ENCODE measurements at regions not wholly inside any gene's neighbourhood (a gene's known extent, or its start where the extent isn't known, plus 50 kb on each side); places are given as distances from the start of the nearest gene placed in this dataset.

GRCh38 chr5:68352166-68352565, 136.6 kb downstream of the PIK3R1 start:
- no peak for DNase-seq (ENCODE audit: low read depth, low spot score)

GRCh38 chr5:68353605-68354004, 138.0 kb downstream of the PIK3R1 start:
- DNase-seq (ENCODE audit: low read depth, low spot score) = no peak

GRCh38 chr5:68354315-68354714, 138.8 kb downstream of the PIK3R1 start:
- DNase-seq (ENCODE audit: low read depth, low spot score) = no peak

- DNase-seq (ENCODE audit: low read depth, low spot score) = no peak
Observed at GRCh38 chr5:68356216-68356615, 140.7 kb downstream of the PIK3R1 start.

- no peak for DNase-seq (ENCODE audit: low read depth, low spot score)
Observed at GRCh38 chr5:68356623-68357022, 141.1 kb downstream of the PIK3R1 start.

GRCh38 chr5:68359699-68360098, 144.1 kb downstream of the PIK3R1 start:
- no peak for DNase-seq (ENCODE audit: low read depth, low spot score)

GRCh38 chr5:68362331-68362730, 146.8 kb downstream of the PIK3R1 start:
- no peak for DNase-seq (ENCODE audit: low read depth, low spot score)

GRCh38 chr5:68365889-68366288, 150.3 kb downstream of the PIK3R1 start:
- no peak for DNase-seq (ENCODE audit: low read depth, low spot score)

GRCh38 chr5:68367287-68367686, 151.7 kb downstream of the PIK3R1 start:
- DNase-seq (ENCODE audit: low read depth, low spot score) = no peak

- DNase-seq (ENCODE audit: low read depth, low spot score) = no peak
Observed at GRCh38 chr5:68367717-68368116, 152.2 kb downstream of the PIK3R1 start.

GRCh38 chr5:68368311-68369022, 152.9 kb downstream of the PIK3R1 start:
- no peak for DNase-seq (ENCODE audit: low read depth, low spot score)

- peak; percentile 23 for DNase-seq (ENCODE audit: low read depth, low spot score)
Observed at GRCh38 chr5:68369023-68369359, 153.4 kb downstream of the PIK3R1 start.

GRCh38 chr5:68369457-68370125, 154.0 kb downstream of the PIK3R1 start:
- no peak for DNase-seq (ENCODE audit: low read depth, low spot score)

GRCh38 chr5:68370196-68370595, 154.6 kb downstream of the PIK3R1 start:
- DNase-seq (ENCODE audit: low read depth, low spot score) = no peak

- no peak for DNase-seq (ENCODE audit: low read depth, low spot score)
Observed at GRCh38 chr5:68371607-68372006, 156.1 kb downstream of the PIK3R1 start.

- DNase-seq (ENCODE audit: low read depth, low spot score) = no peak
Observed at GRCh38 chr5:68372161-68372560, 156.6 kb downstream of the PIK3R1 start.

GRCh38 chr5:68373050-68373449, 157.5 kb downstream of the PIK3R1 start:
- DNase-seq (ENCODE audit: low read depth, low spot score) = no peak

GRCh38 chr5:68374796-68375518, 159.4 kb downstream of the PIK3R1 start:
- DNase-seq (ENCODE audit: low read depth, low spot score) = no peak

- no peak for DNase-seq (ENCODE audit: low read depth, low spot score)
Observed at GRCh38 chr5:68375540-68375939, 160.0 kb downstream of the PIK3R1 start.

GRCh38 chr5:68376935-68377334, 161.4 kb downstream of the PIK3R1 start:
- no peak for DNase-seq (ENCODE audit: low read depth, low spot score)

GRCh38 chr5:68377733-68378132, 162.2 kb downstream of the PIK3R1 start:
- no peak for DNase-seq (ENCODE audit: low read depth, low spot score)

GRCh38 chr5:68378204-68378820, 162.8 kb downstream of the PIK3R1 start:
- DNase-seq (ENCODE audit: low read depth, low spot score) = no peak

Measured in astrocyte of the hippocampus (primary cell).